ENCODE measurements at regions not wholly inside any gene's neighbourhood (a gene's known extent, or its start where the extent isn't known, plus 50 kb on each side); places are given as distances from the start of the nearest gene placed in this dataset.

DNA sequence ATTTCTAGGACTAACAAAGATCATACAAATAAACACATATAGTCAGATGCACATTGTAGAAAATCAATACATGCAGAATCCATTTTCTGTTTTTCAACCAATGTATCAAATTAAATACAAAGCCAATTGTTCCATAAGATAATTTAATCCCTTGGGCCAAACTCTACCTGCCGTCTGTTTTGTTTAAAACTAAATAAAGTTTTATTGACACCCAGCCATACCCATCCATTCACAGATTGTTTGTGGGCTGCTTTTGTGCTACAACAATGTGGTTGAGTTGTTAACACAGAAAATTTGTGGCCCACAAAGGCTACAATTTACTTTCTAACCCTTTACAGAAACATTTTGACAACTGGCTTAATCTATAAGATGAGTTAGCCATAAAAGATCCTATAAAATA lies 484.0 kb upstream of the ID2 start:
- intact Hi-C loops (cut with micrococcal nuclease): no loop called here

GRCh38 chr2:8198766-8199382 lies 483.0 kb upstream of the ID2 start:
- intact Hi-C loops (cut with micrococcal nuclease): no loop called here

DNA sequence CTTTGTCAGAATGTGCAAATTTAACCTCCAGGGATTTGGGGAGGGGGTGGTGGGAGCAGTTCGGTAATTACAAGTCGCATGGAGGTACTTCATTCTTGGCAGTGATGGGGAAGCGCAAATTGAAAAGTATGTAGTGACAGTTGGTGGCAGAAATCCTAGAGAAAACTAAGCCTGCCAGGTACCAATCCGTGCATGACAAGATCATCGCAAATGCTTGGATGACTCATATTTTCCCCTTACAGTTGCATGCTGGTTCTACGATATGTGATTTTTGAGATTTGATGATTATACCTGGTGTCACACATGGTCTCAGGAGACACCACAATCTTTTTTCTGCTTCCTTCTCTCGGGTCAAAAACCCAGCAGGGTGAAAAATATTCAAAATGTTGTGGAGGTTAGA lies 479.7 kb upstream of the ID2 start:
- intact Hi-C loops (cut with micrococcal nuclease): no loop called here

DNA sequence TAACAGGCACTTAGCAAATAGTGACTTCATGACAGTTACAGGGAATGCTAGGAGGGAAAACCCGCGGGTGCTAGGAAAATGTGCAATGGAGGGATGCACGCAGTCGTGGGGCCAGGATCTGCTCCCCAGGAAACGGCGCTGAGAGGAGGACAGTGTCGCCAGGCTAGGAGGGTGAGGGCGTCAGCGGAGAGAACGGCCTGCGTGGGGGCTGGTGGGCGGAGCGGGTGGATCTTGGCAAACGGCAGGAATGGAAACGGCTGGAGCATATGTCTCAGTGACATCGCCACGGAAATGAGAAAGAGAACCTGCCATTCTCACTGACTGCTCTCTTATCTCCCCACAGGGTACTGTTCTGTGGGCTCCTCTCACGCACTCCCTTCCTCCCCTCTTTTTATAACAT lies 478.5 kb upstream of the ID2 start:
- intact Hi-C loops (cut with micrococcal nuclease): no loop called here

DNA sequence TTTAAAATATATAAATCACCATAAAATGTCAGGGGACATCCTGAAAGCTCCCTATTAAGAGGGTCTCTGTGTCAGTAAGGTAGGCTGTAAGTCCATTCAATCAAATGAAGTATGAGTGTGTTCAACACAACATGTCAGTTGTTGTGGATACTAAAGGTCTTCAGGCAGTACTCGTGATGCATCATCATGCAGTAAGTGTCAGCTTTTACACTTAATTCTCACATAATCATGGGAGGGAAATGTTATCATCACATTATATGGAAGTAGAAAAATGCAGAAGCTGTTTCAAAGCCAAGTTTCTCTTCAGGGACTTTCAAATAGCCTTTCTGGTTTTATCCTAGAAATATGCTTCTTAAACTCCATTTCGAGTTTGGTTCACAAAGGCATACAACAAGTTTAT lies 477.1 kb upstream of the ID2 start:
- intact Hi-C loops (cut with micrococcal nuclease): no loop called here

GRCh38 chr2:8209494-8209893 lies 472.4 kb upstream of the ID2 start:
- intact Hi-C loops (cut with micrococcal nuclease): no loop called here

- intact Hi-C loops (cut with micrococcal nuclease): no loop called here
Measured at GRCh38 chr2:8211384-8211783, 470.5 kb upstream of the ID2 start.

DNA sequence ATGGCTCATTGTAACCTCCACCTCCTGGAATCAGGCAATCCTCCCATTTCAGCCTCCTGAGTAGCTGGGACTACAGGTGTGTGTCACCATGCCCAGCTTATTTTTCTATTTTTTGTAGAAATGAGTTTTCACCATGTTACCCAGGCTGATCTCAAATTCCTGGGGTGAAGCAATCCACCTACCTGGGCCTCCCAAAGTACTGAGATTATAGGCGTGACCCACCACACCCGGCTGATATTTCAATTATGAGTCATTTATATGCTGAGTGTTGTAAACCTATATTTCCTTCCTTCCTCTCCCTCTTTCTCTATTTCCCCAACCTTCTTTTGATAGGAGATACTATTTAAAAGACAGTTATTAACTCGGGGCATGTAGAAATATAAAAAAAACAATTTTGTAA lies 469.6 kb upstream of the ID2 start:
- intact Hi-C loops (cut with micrococcal nuclease): no loop called here

- intact Hi-C loops (cut with micrococcal nuclease): no loop called here
Measured at GRCh38 chr2:8214036-8214615, 467.7 kb upstream of the ID2 start.

DNA sequence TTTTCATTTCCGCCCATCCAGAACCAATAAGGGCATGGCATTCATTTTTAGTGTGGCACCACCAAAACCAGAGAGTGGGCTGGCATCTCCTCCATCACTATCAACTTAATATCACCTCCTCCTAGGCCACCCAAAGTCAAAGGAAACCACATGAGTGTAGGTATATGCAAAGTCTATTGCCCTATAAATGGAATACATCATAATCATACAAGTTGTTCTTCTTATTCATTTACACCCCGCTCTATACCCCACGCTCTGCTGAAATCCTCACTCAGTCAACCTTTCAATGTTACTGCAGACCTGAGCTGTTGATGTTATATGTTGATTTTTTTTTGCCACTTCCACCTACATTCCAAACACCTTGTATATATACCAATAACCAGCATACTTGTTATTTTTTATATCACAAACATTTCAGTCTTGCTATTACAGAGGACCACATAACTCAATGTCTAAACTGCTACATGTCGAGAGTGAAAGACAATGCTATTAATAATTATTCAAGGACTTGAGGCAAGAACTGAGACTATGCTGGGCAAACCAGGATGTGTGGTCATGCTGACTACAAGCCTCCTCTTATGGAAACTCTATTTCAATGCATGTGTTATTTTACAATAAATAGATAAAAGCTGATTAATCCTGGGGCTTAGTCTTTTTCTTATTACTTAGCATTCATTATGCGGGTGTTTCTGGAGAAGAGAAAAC lies 466.5 kb upstream of the ID2 start:
- intact Hi-C loops (cut with micrococcal nuclease): no loop called here

DNA sequence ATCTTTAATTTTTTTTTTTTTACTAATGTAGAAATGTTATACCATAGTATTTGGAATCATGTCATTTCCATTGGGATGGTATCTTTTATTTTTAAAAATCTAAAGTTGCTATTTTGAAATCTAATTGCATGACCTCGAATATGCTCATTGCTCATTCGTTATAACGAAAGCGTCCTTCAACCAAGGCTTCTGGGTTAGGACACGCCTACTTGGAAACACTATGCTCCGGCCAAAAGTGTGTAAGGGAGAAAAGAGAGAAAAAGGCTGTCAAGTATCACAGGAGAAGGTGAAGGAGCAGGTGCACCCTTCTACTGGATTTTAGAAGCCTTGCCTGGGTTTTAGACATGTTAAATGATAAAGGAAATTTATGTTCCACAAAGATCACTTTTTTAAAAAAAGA lies 465.9 kb upstream of the ID2 start:
- intact Hi-C loops (cut with micrococcal nuclease): no loop called here

GRCh38 chr2:8216397-8216796 lies 465.5 kb upstream of the ID2 start:
- intact Hi-C loops (cut with micrococcal nuclease): no loop called here

GRCh38 chr2:8217468-8218030 lies 464.3 kb upstream of the ID2 start:
- intact Hi-C loops (cut with micrococcal nuclease): no loop called here

GRCh38 chr2:8219096-8219495 lies 462.8 kb upstream of the ID2 start:
- intact Hi-C loops (cut with micrococcal nuclease): no loop called here

DNA sequence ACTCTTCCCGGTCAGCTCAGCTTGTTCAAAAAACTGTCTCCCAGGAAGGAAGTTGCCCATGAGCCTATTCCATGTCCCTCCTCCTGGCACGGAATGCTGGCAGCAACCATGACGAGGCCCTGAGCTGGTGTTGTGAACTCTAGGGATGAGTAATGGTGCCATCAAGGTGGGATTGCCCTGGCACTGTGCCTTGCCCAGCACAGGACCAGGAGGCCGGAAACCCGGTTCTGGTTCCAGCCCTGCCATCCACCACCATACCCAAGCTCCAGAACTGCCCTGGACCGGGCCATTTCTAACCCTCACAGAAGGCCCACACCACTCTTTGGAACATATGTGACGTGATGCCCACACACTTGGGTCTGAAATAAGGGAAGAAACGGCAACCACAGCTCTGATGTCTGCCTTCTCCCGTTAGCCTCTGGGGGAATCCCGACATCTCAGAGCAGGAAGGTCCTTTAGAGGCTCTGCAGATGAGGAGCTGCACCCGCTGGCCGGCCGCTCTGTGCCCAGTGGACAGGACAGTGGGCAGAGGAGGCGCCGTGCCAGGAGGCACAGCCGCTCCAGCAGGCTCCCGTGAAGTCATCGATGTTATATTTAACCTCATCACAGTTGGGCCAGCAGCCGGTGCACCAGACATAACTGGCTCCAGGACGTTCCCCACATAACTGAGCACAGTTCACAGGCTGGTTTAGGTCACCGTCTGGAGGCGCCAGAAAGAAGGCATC lies 462.1 kb upstream of the ID2 start:
- intact Hi-C loops (cut with micrococcal nuclease): no loop called here

DNA sequence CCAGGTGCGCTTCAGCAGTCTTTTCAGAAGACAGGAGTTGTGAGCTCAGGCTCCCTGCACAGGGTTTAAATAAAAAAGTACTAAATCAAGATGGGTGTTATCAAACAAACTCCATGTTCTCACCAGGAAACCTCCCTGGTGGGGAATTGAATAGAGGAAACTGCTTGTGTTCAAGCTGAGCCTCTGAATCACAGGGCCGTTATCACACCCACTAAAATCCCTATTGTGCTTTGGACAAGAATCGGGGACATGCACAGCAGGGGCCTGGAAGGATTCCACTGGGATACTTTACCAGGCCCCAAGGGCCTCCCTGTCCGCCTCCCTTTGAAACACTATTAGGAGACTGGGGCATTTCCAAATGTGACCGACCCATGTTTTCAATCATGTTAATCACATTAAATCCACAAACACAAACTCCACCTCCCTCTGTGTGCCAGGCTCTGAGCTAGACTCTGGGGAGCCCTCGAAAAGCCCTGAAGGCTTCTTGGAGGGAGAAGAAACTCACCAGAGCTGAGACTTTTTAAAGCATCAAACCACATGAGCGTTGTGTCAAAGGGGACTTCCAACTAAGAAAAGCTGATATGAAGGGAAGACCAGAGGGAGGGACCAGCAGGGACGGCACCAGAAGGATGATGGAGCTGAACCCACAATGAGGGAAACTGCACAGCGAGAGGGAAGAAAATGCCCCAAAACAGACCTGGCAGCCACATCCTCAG lies 458.7 kb upstream of the ID2 start:
- intact Hi-C loops (cut with micrococcal nuclease): no loop called here

- intact Hi-C loops (cut with micrococcal nuclease): no loop called here
Measured at GRCh38 chr2:8223695-8224346, 458.0 kb upstream of the ID2 start.

DNA sequence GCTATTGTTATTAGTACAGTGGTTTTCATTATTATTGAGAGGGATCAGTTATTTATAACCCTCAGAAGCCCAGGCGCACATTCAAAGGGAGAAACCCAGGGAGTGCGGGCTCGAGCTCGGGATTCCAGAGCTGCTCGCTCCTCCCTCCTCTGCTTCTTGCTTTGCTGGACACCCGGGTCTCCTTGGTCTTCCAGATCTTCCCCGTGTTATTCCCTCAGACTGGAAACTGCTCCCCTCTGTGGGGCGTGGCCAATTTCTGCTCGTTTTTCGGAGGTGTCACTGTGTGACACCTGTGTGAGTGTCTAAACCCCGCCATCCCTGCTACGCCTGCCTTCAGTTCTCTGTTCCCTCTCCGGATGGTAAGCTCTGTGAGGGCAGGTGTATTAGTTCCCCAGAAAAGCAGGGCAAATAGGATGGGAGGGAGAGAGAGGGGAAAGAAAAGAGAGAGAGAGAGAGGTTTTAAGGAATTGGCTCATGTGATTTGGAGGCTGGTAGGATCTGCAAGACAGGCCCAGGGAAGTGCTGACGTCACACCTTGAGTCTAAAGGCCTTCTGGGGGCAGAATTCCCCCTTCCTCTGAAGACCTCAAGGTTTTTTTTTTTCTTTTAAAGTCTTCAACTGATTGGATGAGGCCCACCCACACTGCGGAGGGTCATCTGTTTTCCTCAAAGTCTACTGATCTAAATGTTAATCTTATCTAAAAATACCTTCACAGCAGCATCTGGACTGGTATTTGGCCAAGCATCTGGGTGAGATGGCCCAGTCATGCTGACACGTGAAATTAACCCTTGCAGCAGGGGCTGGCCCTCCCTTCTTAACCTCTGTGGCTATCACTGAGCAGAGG lies 457.3 kb upstream of the ID2 start:
- intact Hi-C loops (cut with micrococcal nuclease): no loop called here

DNA sequence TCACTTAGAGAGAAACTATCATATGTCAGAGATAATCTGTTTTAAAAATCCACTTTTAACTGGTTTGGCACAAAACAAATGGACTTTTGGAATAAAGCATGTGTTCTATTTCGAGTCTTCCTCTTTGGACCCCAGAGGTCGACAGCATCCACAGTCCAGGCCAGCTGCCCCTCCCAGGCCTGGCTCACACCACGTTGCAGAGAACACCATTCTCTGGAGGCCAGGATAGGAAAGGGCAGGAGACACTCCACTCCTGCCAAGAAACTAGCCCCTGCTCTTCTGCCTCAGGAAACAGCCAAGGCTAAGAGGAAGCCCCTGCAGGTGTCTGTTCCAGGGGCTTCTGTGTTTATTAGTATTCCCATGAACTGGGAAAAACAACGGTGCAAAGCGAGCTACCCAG lies 456.6 kb upstream of the ID2 start:
- intact Hi-C loops (cut with micrococcal nuclease): no loop called here

- intact Hi-C loops (cut with micrococcal nuclease): no loop called here
Measured at GRCh38 chr2:8225798-8226197, 456.1 kb upstream of the ID2 start.

Measured in T-helper 1 cell treated with Interleukin-12 subunit alpha and Interleukin-12 subunit beta and Interleukin-4 antibody, amounts not matched to agents 30 ng/mL and 1 ng/mL, for 36 hours (primary cell).